H1 (cell line): ENCODE measurements at regions not wholly inside any gene's neighbourhood (a gene's known extent, or its start where the extent isn't known, plus 50 kb on each side); places are given as distances from the start of the nearest gene placed in this dataset.

ENCODE experiments used
- CTCF ChIA-PET: fragments of 300-600 bp; sonication (Branson Sonifier 250); formaldehyde crosslinking; loops from one replicate; lab custom pipeline; 2021; ENCODE audit not compliant: partially characterized antibody; lab: Charles Lee
- POLR2A ChIA-PET: fragments of 300-600 bp; sonication (Branson Sonifier 250); formaldehyde crosslinking; loops from one replicate; lab custom pipeline; 2021; ENCODE audit warnings: inconsistent platforms; ENCODE audit not compliant: partially characterized antibody; lab: Charles Lee
- DNase-seq, 2 experiments: peaks; one replicate each; pipeline versions ENCODE4 v3.0.0 to v3.0.0-alpha.2; 2010 to 2022; ENCODE audit warnings: low spot score in 2 of 2, low read depth in 1 of 2, mixed read lengths in 1 of 2
- FAIRE-seq: peaks from 2 replicates; lab custom pipeline; 2011; peaks lifted over from hg19 to GRCh38; lab: Jason Lieb, UNC
- H2AFZ ChIP-seq: 2 replicates; pipeline ENCODE4 v1.8.1; 2012; ENCODE audit warnings: low read length, inconsistent platforms
- H2AK5ac ChIP-seq: 2 replicates; pipeline ENCODE4 v1.6.1; 2013; ENCODE audit warnings: low read depth, low read length
- H2BK120ac ChIP-seq: replicated peaks from 2 replicates; pipeline ENCODE3; 2013; ENCODE audit warnings: low read depth, low read length, inconsistent platforms
- H2BK12ac ChIP-seq: 2 replicates; pipeline ENCODE4 v1.6.1; 2013; ENCODE audit warnings: low read depth, low read length
- H2BK15ac ChIP-seq: 2 replicates; pipeline ENCODE4 v1.6.1; 2013; ENCODE audit warnings: low read length
- H2BK20ac ChIP-seq: 2 replicates; pipeline ENCODE4 v1.6.1; 2013; ENCODE audit warnings: low read length
- H2BK5ac ChIP-seq: 2 replicates; pipeline ENCODE4 v1.6.1; 2013; ENCODE audit warnings: low read depth, low read length
- H3K14ac ChIP-seq: 2 replicates; pipeline ENCODE4 v1.6.1; 2013; ENCODE audit warnings: inconsistent platforms; ENCODE audit not compliant: insufficient read length
- H3K18ac ChIP-seq: 2 replicates; pipeline ENCODE4 v1.6.1; 2013; ENCODE audit warnings: low read length; ENCODE audit errors: extremely low read depth
- H3K23ac ChIP-seq: 2 replicates; pipeline ENCODE4 v1.6.1; 2013; ENCODE audit warnings: inconsistent platforms; ENCODE audit not compliant: insufficient read length
- H3K23me2 ChIP-seq: 2 replicates; pipeline ENCODE4 v1.6.1; 2013; ENCODE audit warnings: low read depth, low read length
- H3K27ac ChIP-seq: 2 replicates; pipeline ENCODE4 v1.6.1; 2011; ENCODE audit warnings: low read depth, low read length, inconsistent platforms
- H3K27me3 ChIP-seq, 4 experiments: replicated peaks in 1 of 4; 1 replicate in 1 of 4; 2 replicates in 3 of 4; pipeline versions ENCODE4 v1.6.1 to v1.8.1; 2011 to 2013; ENCODE audit warnings: low read length in 3 of 4, mild to moderate bottlenecking in 3 of 4, inconsistent platforms in 2 of 4, mixed read lengths in 2 of 4, moderate library complexity in 1 of 4; ENCODE audit not compliant: control insufficient read depth in 3 of 4, insufficient read depth in 3 of 4; ENCODE audit errors: extremely low read depth in 1 of 4
- H3K36me3 ChIP-seq, 4 experiments: 2 replicates each; pipeline versions ENCODE4 v1.6.1 to v1.8.1; 2011 to 2013; ENCODE audit warnings: mild to moderate bottlenecking in 4 of 4, low read length in 3 of 4, moderate library complexity in 2 of 4, control low read depth in 1 of 4, inconsistent platforms in 1 of 4; ENCODE audit not compliant: insufficient read depth in 4 of 4, control insufficient read depth in 2 of 4
- H3K4ac ChIP-seq: replicated peaks from 2 replicates; pipeline ENCODE3; 2013; ENCODE audit warnings: low read length, low read depth, mixed read lengths, inconsistent platforms; ENCODE audit not compliant: insufficient read length
- H3K4me1 ChIP-seq, 4 experiments: replicated peaks in 1 of 4; 1 replicate in 1 of 4; 2 replicates in 3 of 4; pipeline versions ENCODE4 v1.6.1 to v1.8.1; 2011 to 2013; ENCODE audit warnings: low read length in 3 of 4, inconsistent platforms in 2 of 4, mixed read lengths in 1 of 4; ENCODE audit not compliant: insufficient read depth in 4 of 4, control insufficient read depth in 3 of 4
- H3K4me2 ChIP-seq, 2 experiments: 2 replicates each; pipeline versions ENCODE4 v1.6.1 to v1.8.1; 2011 to 2013; ENCODE audit warnings: low read depth in 2 of 2, low read length in 2 of 2, control low read depth in 1 of 2, inconsistent platforms in 1 of 2, mild to moderate bottlenecking in 1 of 2; ENCODE audit not compliant: insufficient read depth in 1 of 2
- H3K4me3 ChIP-seq, 4 experiments: fragments of 200-600, 300-600 bp in 1 of 4; sonication (generic), shearing (Covaris generic), sonication (Bioruptor Twin) in 1 of 4; 2 replicates each; pipeline versions ENCODE4 v1.5.1 to v1.8.1; 2011 to 2016; ENCODE audit warnings: low read length in 4 of 4, low read depth in 3 of 4, control low read depth in 2 of 4, inconsistent platforms in 2 of 4, mild to moderate bottlenecking in 2 of 4, mixed read lengths in 1 of 4, moderate library complexity in 1 of 4; ENCODE audit not compliant: insufficient read depth in 2 of 4; ENCODE audit errors: extremely low read depth in 1 of 4
- H3K56ac ChIP-seq: replicated peaks from 2 replicates; pipeline ENCODE3; 2013; ENCODE audit warnings: low read depth, mild to moderate bottlenecking, mixed read lengths, low read length, inconsistent platforms; ENCODE audit not compliant: insufficient read length
- H3K79me1 ChIP-seq: 2 replicates; pipeline ENCODE4 v1.6.1; 2013; ENCODE audit warnings: low read depth, low read length, control low read depth
- H3K79me2 ChIP-seq, 2 experiments: 2 replicates each; pipeline versions ENCODE4 v1.6.1 to v1.8.1; 2012 to 2013; ENCODE audit warnings: low read length in 2 of 2, mild to moderate bottlenecking in 2 of 2, inconsistent platforms in 1 of 2; ENCODE audit not compliant: insufficient read depth in 2 of 2, control insufficient read depth in 1 of 2
- H3K9ac ChIP-seq, 4 experiments: replicated peaks in 1 of 4; 1 replicate in 1 of 4; 2 replicates in 3 of 4; pipeline versions ENCODE4 v1.6.1 to v1.8.1; 2011 to 2013; ENCODE audit warnings: low read depth in 3 of 4, low read length in 3 of 4, control low read depth in 2 of 4, mild to moderate bottlenecking in 2 of 4, moderate library complexity in 2 of 4, inconsistent platforms in 1 of 4; ENCODE audit errors: extremely low read depth in 1 of 4
- H3K9me3 ChIP-seq, 2 experiments: 2 replicates each; pipeline versions ENCODE4 v1.6.1 to v1.8.1; 2012 to 2013; ENCODE audit warnings: mild to moderate bottlenecking in 2 of 2, moderate library complexity in 2 of 2, control low read depth in 1 of 2, inconsistent platforms in 1 of 2, low read depth in 1 of 2, low read length in 1 of 2, mixed read lengths in 1 of 2; ENCODE audit not compliant: insufficient read depth in 2 of 2
- H4K20me1 ChIP-seq, 2 experiments: replicated peaks in 1 of 2; 2 replicates each; pipeline versions ENCODE3 to v1.8.1; 2011 to 2013; ENCODE audit warnings: inconsistent platforms in 2 of 2, low read length in 2 of 2, mild to moderate bottlenecking in 1 of 2; ENCODE audit not compliant: insufficient read depth in 2 of 2, control insufficient read depth in 1 of 2
- H4K5ac ChIP-seq: 2 replicates; pipeline ENCODE4 v1.6.1; 2013; ENCODE audit warnings: low read length, low read depth, mixed read lengths, inconsistent platforms; ENCODE audit not compliant: insufficient read length
- H4K8ac ChIP-seq: 2 replicates; pipeline ENCODE4 v1.8.0; 2013; ENCODE audit warnings: mild to moderate bottlenecking, moderate library complexity, low read length, inconsistent platforms; ENCODE audit not compliant: insufficient read depth; ENCODE audit errors: extremely low read depth
- H4K91ac ChIP-seq: replicated peaks from 2 replicates; pipeline ENCODE3; 2013; ENCODE audit warnings: low read length, mixed read lengths, inconsistent platforms; ENCODE audit not compliant: insufficient read length
- ASH2L ChIP-seq: fragments of 200-600, 300-600 bp; sonication (generic); IDR thresholded peaks from one replicate; pipeline ENCODE4 v1.7.1; 2017; ENCODE audit warnings: low read length
- BACH1 ChIP-seq: IDR thresholded peaks from 2 replicates; pipeline ENCODE4 v1.6.1; 2012; ENCODE audit warnings: low read length, improper control_type of control experiment
- BRCA1 ChIP-seq: IDR thresholded peaks from 2 replicates; pipeline ENCODE4 v1.6.1; 2012; ENCODE audit warnings: low read depth, low read length, improper control_type of control experiment
- CBX5 ChIP-seq: fragments of 300-800, 300-1000 bp; sonication (generic); IDR thresholded peaks from 2 replicates; pipeline ENCODE4 v1.7.1; 2016; ENCODE audit warnings: antibody characterized with exemption, low read length, low read depth
- CHD1 ChIP-seq: IDR thresholded peaks from 2 replicates; pipeline ENCODE4 v1.6.1; 2012; ENCODE audit warnings: low read depth, low read length, improper control_type of control experiment
- EP300 ChIP-seq, 2 experiments: IDR thresholded peaks; 1 replicate in 1 of 2; 2 replicates in 1 of 2; pipeline ENCODE4 v1.6.1; 2011 to 2012; ENCODE audit warnings: low read depth in 2 of 2, low read length in 2 of 2, mild to moderate bottlenecking in 2 of 2, borderline replicate concordance in 1 of 2, inconsistent platforms in 1 of 2, moderate library complexity in 1 of 2
- GABPA ChIP-seq: IDR thresholded peaks from 2 replicates; pipeline ENCODE4 v1.6.1; 2011; ENCODE audit warnings: mild to moderate bottlenecking, low read length, moderate library complexity, borderline replicate concordance; ENCODE audit not compliant: insufficient read depth
- NRF1 ChIP-seq: IDR thresholded peaks from 2 replicates; pipeline ENCODE4 v1.6.1; 2011; ENCODE audit warnings: mild to moderate bottlenecking, low read depth, low read length, improper control_type of control experiment
- RAD21 ChIP-seq, 2 experiments: IDR thresholded peaks in 1 of 2; conservative IDR thresholded peaks in 1 of 2; 2 replicates each; pipeline ENCODE4 v1.6.1; 2011; ENCODE audit warnings: low read depth in 2 of 2, low read length in 2 of 2, improper control_type of control experiment in 1 of 2, inconsistent platforms in 1 of 2, mild to moderate bottlenecking in 1 of 2, moderate library complexity in 1 of 2
- RBBP5 ChIP-seq: IDR thresholded peaks from 2 replicates; pipeline ENCODE4 v1.7.1; 2012; ENCODE audit warnings: low read depth, mild to moderate bottlenecking, inconsistent platforms, low read length, moderate library complexity, borderline replicate concordance
- SUZ12 ChIP-seq: fragments of 200-600 bp; sonication (generic); IDR thresholded peaks from 2 replicates; pipeline ENCODE4 v1.6.1; 2012; ENCODE audit warnings: mild to moderate bottlenecking, inconsistent platforms, low read length, moderate library complexity, mixed read lengths
- YY1 ChIP-seq: IDR thresholded peaks from 2 replicates; pipeline ENCODE4 v1.6.1; 2011; ENCODE audit warnings: low read depth, mild to moderate bottlenecking, low read length
- ZNF274 ChIP-seq: IDR thresholded peaks from 2 replicates; pipeline ENCODE4 v1.7.0; 2012; ENCODE audit warnings: low read length, borderline replicate concordance; ENCODE audit errors: extremely low read depth
- WGBS, 2 experiments: shearing (Covaris generic) in 1 of 2; methylation state at CpG; one replicate each; pipeline versions ENCODE4 v1.1.6 to v1.1.7; 2013 to 2015; ENCODE audit warnings: low lambda C conversion rate in 2 of 2, mixed read lengths in 2 of 2, inconsistent platforms in 1 of 2, low coverage in 1 of 2, missing lambda C conversion rate in 1 of 2; ENCODE audit not compliant: insufficient replicate concordance in 2 of 2, insufficient coverage in 1 of 2, insufficient read length in 1 of 2; ENCODE audit errors: extremely low coverage in 1 of 2, missing lambda C conversion rate in 1 of 2; 5-methylcytosine and 5-hydroxymethylcytosine counted together

- Histone ChIP-seq H3K4me3 (no peak overlapping the region), H3K4me2 (no peak overlapping the region), H2BK120ac (no peak overlapping the region), H4K20me1 (no peaks in the 10 kb centered on the region), H3K18ac (no peak overlapping the region), H3K9ac (no peak overlapping the region), H3K4me1 (no peaks in the 10 kb centered on the region), H3K23me2 (no peaks in the 10 kb centered on the region), H2BK15ac (no peak overlapping the region), H2BK12ac (no peak overlapping the region), H3K79me1 (no peaks in the 10 kb centered on the region), H4K5ac (no peak overlapping the region), H3K56ac (no peak overlapping the region), H4K91ac (no peak overlapping the region), H3K4ac (no peak overlapping the region), H3K36me3 (no peaks in the 10 kb centered on the region; a peak in 1 of 8 replicates), H3K14ac (no peak overlapping the region), H3K79me2 (no peaks in the 10 kb centered on the region), H2AK5ac (no peak overlapping the region), H3K23ac (no peak overlapping the region), H4K8ac (no peak overlapping the region), H3K27ac (no peak overlapping the region), H2BK20ac (no peak overlapping the region), H3K9me3 (no peaks in the 10 kb centered on the region), H2AFZ (no peak overlapping the region), H2BK5ac (no peak overlapping the region), H3K27me3 (no peaks in the 10 kb centered on the region)
- WGBS, 2 experiments, result 88% methylated on average over 1 of the region's 1 CpG; no CpG with 5 or more reads in 1 of the 2 experiments
- POLR2A ChIA-PET, result no interaction called here
- DNase-seq, result no peak
- CTCF ChIA-PET, result interaction anchor here (1.0 kb wide), 1 partner anchor 19 kb away, joined by 3 read pairs; no protein-coding TSS in a partner anchor
- FAIRE-seq, result no peak
- TF ChIP-seq ASH2L (no peak), NRF1 (no peak), BACH1 (no peak), EP300 (IDR thresholded peaks at IDR 0.05; ENCODE audit: borderline replicate concordance in 1 of 2, low read depth in 2 of 2, low read length in 2 of 2) (no peak), YY1 (no peak), CBX5 (no peak), BRCA1 (no peak), CHD1 (no peak), ZNF274 (no peak), RAD21 (IDR thresholded peaks at IDR 0.05 in 1 of 2, conservative IDR thresholded peaks at IDR 0.05 in 1 of 2; ENCODE audit: low read depth in 2 of 2, low read length in 2 of 2) (no peak), GABPA (no peak), SUZ12 (no peak), RBBP5 (no peak)
Measured at GRCh38 chr4:96131186-96131585, 291.3 kb downstream of the PDHA2 start.
